SK-N-SH (cell line): ENCODE measurements at regions not wholly inside any gene's neighbourhood (a gene's known extent, or its start where the extent isn't known, plus 50 kb on each side); places are given as distances from the start of the nearest gene placed in this dataset.

ENCODE experiments used
- CTCF ChIA-PET: fragments of 300-600, 350-600 bp; formaldehyde crosslinking; extraction: SDS; loops from one replicate; lab custom pipeline; 2021; lab: Yijun Ruan, JAX
- POLR2A ChIA-PET: fragments of 350-600 bp; sonication (Branson Sonifier 250); formaldehyde crosslinking; extraction: SDS; loops from one replicate; lab custom pipeline; 2020; ENCODE audit warnings: antibody characterized with exemption, inconsistent platforms; lab: Yijun Ruan, JAX
- DNase-seq: peaks from one replicate; pipeline ENCODE4 v3.0.0; 2012
- H2AFZ ChIP-seq: fragments of 200-600 bp; sonication (generic); 2 replicates; pipeline ENCODE4 v1.8.1; 2016; ENCODE audit warnings: antibody characterized with exemption, mild to moderate bottlenecking, low read depth
- H3F3A ChIP-seq: fragments of 200-600 bp; sonication (generic); replicated peaks from 2 replicates; pipeline ENCODE3; 2016; ENCODE audit warnings: antibody characterized with exemption, mild to moderate bottlenecking; ENCODE audit not compliant: insufficient read depth
- H3K27ac ChIP-seq, 2 experiments: fragments of 200-500 bp in 1 of 2; fragments of 200-600 bp in 1 of 2; sonication (Bioruptor generic) in 1 of 2; sonication (generic), shearing (Covaris generic) in 1 of 2; 2 replicates each; pipeline versions ENCODE4 v1.5.1 to v1.6.1; 2014 to 2016; ENCODE audit warnings: low read depth in 2 of 2, inconsistent platforms in 1 of 2, low read length in 1 of 2, mild to moderate bottlenecking in 1 of 2, mixed read lengths in 1 of 2
- H3K27me3 ChIP-seq: fragments of 200-600 bp; sonication (generic), shearing (Covaris generic); 2 replicates; pipeline ENCODE4 v1.6.1; 2016; ENCODE audit warnings: mixed run types; ENCODE audit not compliant: insufficient read depth
- H3K36me3 ChIP-seq, 2 experiments: fragments of 200-500 bp in 1 of 2; fragments of 200-600 bp in 1 of 2; sonication (Bioruptor generic) in 1 of 2; sonication (generic) in 1 of 2; replicated peaks in 1 of 2; 2 replicates each; pipeline versions ENCODE3 to v1.5.1; 2014 to 2016; ENCODE audit warnings: low read length in 1 of 2, mild to moderate bottlenecking in 1 of 2; ENCODE audit not compliant: insufficient read depth in 2 of 2, control insufficient read depth in 1 of 2
- H3K4me1 ChIP-seq, 2 experiments: fragments of 200-500 bp in 1 of 2; fragments of 200-600 bp in 1 of 2; sonication (Bioruptor generic) in 1 of 2; sonication (generic), shearing (Covaris generic) in 1 of 2; 2 replicates each; pipeline versions ENCODE4 v1.5.1 to v1.6.1; 2014 to 2016; ENCODE audit warnings: low read depth in 1 of 2, low read length in 1 of 2, mixed run types in 1 of 2; ENCODE audit not compliant: insufficient read depth in 2 of 2, control insufficient read depth in 1 of 2
- H3K4me2 ChIP-seq: fragments of 200-600 bp; sonication (generic), shearing (Covaris generic); 2 replicates; pipeline ENCODE4 v1.6.1; 2017; ENCODE audit warnings: mixed run types
- H3K4me3 ChIP-seq, 2 experiments: fragments of 200-500 bp in 1 of 2; fragments of 200-600 bp in 1 of 2; sonication (Bioruptor generic) in 1 of 2; sonication (generic), shearing (Covaris generic) in 1 of 2; 2 replicates each; pipeline versions ENCODE4 v1.5.1 to v1.8.1; 2014 to 2016; ENCODE audit warnings: low read depth in 2 of 2, inconsistent platforms in 1 of 2, low read length in 1 of 2, mild to moderate bottlenecking in 1 of 2, mixed read lengths in 1 of 2, moderate library complexity in 1 of 2
- H3K79me2 ChIP-seq: fragments of 200-600 bp; sonication (generic); 2 replicates; pipeline ENCODE4 v1.8.1; 2017; ENCODE audit warnings: mild to moderate bottlenecking; ENCODE audit not compliant: insufficient read depth
- H3K9ac ChIP-seq: fragments of 200-600 bp; sonication (generic); 2 replicates; pipeline ENCODE4 v1.6.1; 2017; ENCODE audit warnings: mixed run types
- H3K9me2 ChIP-seq: fragments of 200-600 bp; sonication (generic); 2 replicates; pipeline ENCODE4 v1.6.1; 2017; ENCODE audit warnings: mixed run types
- H3K9me3 ChIP-seq: fragments of 200-600 bp; sonication (generic); 2 replicates; pipeline ENCODE4 v1.6.1; 2017; ENCODE audit warnings: mixed run types, mild to moderate bottlenecking, moderate library complexity
- H4K20me1 ChIP-seq: fragments of 200-600 bp; sonication (generic); 2 replicates; pipeline ENCODE4 v1.6.1; 2017; ENCODE audit warnings: mild to moderate bottlenecking, mixed run types; ENCODE audit not compliant: insufficient read depth
- CHD2 ChIP-seq: fragments of 150-350 bp; IDR thresholded peaks from 2 replicates; pipeline ENCODE4 v1.6.1; 2018; ENCODE audit warnings: low read length; ENCODE audit not compliant: partially characterized antibody
- ELF1 ChIP-seq: IDR thresholded peaks from 2 replicates; pipeline ENCODE4 v1.4.0; 2012
- FOSL2 ChIP-seq: IDR thresholded peaks from 2 replicates; pipeline ENCODE4 v1.4.0; 2012; ENCODE audit warnings: low read depth, mild to moderate bottlenecking, moderate library complexity, borderline replicate concordance
- FOXJ3 ChIP-seq: sonication (generic); formaldehyde crosslinking; IDR thresholded peaks from 2 replicates; pipeline ENCODE4 v1.5.1; 2020; ENCODE audit warnings: mild to moderate bottlenecking, missing genetic modification reagents
- FOXM1 ChIP-seq: IDR thresholded peaks from 2 replicates; pipeline ENCODE4 v1.4.0; 2012; ENCODE audit warnings: low read depth, mild to moderate bottlenecking
- GATA2 ChIP-seq: sonication (generic); formaldehyde crosslinking; IDR thresholded peaks from 2 replicates; pipeline ENCODE4 v1.5.0; 2020; ENCODE audit warnings: mild to moderate bottlenecking, missing genetic modification reagents
- JUND ChIP-seq: IDR thresholded peaks from 2 replicates; pipeline ENCODE4 v1.4.0; 2012
- MEF2A ChIP-seq: IDR thresholded peaks from 2 replicates; pipeline ENCODE4 v1.4.0; 2012; ENCODE audit warnings: low read depth, borderline replicate concordance
- MXI1 ChIP-seq: IDR thresholded peaks from 2 replicates; pipeline ENCODE4 v1.6.1; 2012; ENCODE audit warnings: mild to moderate bottlenecking, low read depth, low read length, improper control_type of control experiment
- NFIC ChIP-seq: IDR thresholded peaks from 2 replicates; pipeline ENCODE4 v1.4.0; 2012; ENCODE audit warnings: borderline replicate concordance
- NRF1 ChIP-seq: IDR thresholded peaks from 2 replicates; pipeline ENCODE4 v1.6.1; 2012; ENCODE audit warnings: low read depth, mild to moderate bottlenecking, low read length
- RCOR1 ChIP-seq: fragments of 150-350 bp; IDR thresholded peaks from 2 replicates; pipeline ENCODE4 v1.6.1; 2017; ENCODE audit warnings: antibody characterized with exemption, low read length
- RXRA ChIP-seq: IDR thresholded peaks from 2 replicates; pipeline ENCODE4 v1.4.0; 2012; ENCODE audit warnings: low read depth, mild to moderate bottlenecking, borderline replicate concordance
- SIN3A ChIP-seq: IDR thresholded peaks from 2 replicates; pipeline ENCODE4 v1.6.1; 2012; ENCODE audit warnings: low read depth, mild to moderate bottlenecking, low read length, moderate library complexity, borderline replicate concordance
- SMC3 ChIP-seq: IDR thresholded peaks from 2 replicates; pipeline ENCODE4 v1.6.1; 2012; ENCODE audit warnings: low read depth, low read length, improper control_type of control experiment
- YY1 ChIP-seq: IDR thresholded peaks from 2 replicates; pipeline ENCODE4 v1.4.0; 2012; ENCODE audit warnings: low read depth, mild to moderate bottlenecking
- WGBS: methylation state at CpG from one replicate; pipeline ENCODE4 v1.1.6; 2017; ENCODE audit warnings: low lambda C conversion rate; 5-methylcytosine and 5-hydroxymethylcytosine counted together
- TF ChIP-seq, protein P1 (sequence below): IDR thresholded peaks from 2 replicates; pipeline ENCODE4 v1.4.0; 2012; ENCODE audit warnings: low read depth, borderline replicate concordance
- TF ChIP-seq, protein P2 (sequence below): fragments of 150-350 bp; IDR thresholded peaks from 2 replicates; pipeline ENCODE4 v1.6.1; 2017; ENCODE audit warnings: antibody characterized with exemption, low read length, low read depth, borderline replicate concordance
- TF ChIP-seq, protein P3 (sequence below): fragments of 200-600 bp; sonication (generic); IDR thresholded peaks from 2 replicates; pipeline ENCODE4 v1.6.1; 2017; ENCODE audit warnings: antibody characterized with exemption, mild to moderate bottlenecking, moderate library complexity
- TF ChIP-seq, protein P4 (sequence below): IDR thresholded peaks from 2 replicates; pipeline ENCODE4 v1.4.0; 2012; ENCODE audit warnings: low read depth, borderline replicate concordance

DNA sequence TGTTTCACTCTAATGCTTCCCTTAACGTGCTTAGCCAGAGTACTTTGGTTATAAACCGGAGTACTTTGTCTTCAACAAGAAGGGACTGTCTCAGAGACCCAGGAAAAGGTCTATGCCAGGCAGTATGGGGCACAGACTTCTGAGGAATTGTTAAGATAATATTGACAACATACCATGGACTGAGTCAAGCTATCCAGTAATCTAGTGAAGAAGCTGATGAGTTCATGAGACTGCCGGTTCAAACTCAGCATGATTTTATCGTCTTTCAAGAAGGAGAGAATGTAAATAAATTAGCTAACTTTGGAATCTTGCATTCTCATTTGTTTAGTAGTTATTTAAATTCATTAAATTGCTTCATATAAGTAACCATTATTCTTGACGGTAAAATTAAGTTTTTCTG lies 546.1 kb downstream of the PPP4R3C start:
- no peaks in the 10 kb centered on the region for H3K36me3 ChIP-seq
- no peak overlapping the region for H3K27ac ChIP-seq
- H3K9me2 ChIP-seq, result no peaks in the 10 kb centered on the region
- no peak for DNase-seq
- 13% methylated on average over 5 of the region's 5 CpGs for WGBS
- no peak overlapping the region for H3K4me2 ChIP-seq
- H3K9ac ChIP-seq, result no peak overlapping the region
- no peak overlapping the region for H2AFZ ChIP-seq
- H4K20me1 ChIP-seq, result no peaks in the 10 kb centered on the region
- no peaks in the 10 kb centered on the region for H3K79me2 ChIP-seq
- ChIA-PET POLR2A (no interaction called here), CTCF (no interaction called here)
- H3F3A ChIP-seq, result no peaks in the 10 kb centered on the region
- no peak overlapping the region for H3K4me3 ChIP-seq
- H3K4me1 ChIP-seq, result no peaks in the 10 kb centered on the region; a peak in 1 of 4 replicates
- no peaks in the 10 kb centered on the region for H3K9me3 ChIP-seq
- TF ChIP-seq GATA2 (CRISPR knock-in tag) (no peak), MXI1 (no peak), ELF1 (no peak), SIN3A (no peak), NRF1 (no peak), RCOR1 (no peak), JUND (no peak), FOXM1 (no peak), NFIC (no peak), FOXJ3 (no peak), MEF2A (no peak), FOSL2 (no peak), SMC3 (no peak), YY1 (no peak), CHD2 (no peak), RXRA (no peak)
- TF ChIP-seq, protein P1, sequence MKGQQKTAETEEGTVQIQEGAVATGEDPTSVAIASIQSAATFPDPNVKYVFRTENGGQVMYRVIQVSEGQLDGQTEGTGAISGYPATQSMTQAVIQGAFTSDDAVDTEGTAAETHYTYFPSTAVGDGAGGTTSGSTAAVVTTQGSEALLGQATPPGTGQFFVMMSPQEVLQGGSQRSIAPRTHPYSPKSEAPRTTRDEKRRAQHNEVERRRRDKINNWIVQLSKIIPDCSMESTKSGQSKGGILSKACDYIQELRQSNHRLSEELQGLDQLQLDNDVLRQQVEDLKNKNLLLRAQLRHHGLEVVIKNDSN, result no peak
- TF ChIP-seq, protein P2, sequence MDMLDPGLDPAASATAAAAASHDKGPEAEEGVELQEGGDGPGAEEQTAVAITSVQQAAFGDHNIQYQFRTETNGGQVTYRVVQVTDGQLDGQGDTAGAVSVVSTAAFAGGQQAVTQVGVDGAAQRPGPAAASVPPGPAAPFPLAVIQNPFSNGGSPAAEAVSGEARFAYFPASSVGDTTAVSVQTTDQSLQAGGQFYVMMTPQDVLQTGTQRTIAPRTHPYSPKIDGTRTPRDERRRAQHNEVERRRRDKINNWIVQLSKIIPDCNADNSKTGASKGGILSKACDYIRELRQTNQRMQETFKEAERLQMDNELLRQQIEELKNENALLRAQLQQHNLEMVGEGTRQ, result no peak
- TF ChIP-seq, protein P3, sequence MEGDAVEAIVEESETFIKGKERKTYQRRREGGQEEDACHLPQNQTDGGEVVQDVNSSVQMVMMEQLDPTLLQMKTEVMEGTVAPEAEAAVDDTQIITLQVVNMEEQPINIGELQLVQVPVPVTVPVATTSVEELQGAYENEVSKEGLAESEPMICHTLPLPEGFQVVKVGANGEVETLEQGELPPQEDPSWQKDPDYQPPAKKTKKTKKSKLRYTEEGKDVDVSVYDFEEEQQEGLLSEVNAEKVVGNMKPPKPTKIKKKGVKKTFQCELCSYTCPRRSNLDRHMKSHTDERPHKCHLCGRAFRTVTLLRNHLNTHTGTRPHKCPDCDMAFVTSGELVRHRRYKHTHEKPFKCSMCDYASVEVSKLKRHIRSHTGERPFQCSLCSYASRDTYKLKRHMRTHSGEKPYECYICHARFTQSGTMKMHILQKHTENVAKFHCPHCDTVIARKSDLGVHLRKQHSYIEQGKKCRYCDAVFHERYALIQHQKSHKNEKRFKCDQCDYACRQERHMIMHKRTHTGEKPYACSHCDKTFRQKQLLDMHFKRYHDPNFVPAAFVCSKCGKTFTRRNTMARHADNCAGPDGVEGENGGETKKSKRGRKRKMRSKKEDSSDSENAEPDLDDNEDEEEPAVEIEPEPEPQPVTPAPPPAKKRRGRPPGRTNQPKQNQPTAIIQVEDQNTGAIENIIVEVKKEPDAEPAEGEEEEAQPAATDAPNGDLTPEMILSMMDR, result no peak
- TF ChIP-seq, protein P4, sequence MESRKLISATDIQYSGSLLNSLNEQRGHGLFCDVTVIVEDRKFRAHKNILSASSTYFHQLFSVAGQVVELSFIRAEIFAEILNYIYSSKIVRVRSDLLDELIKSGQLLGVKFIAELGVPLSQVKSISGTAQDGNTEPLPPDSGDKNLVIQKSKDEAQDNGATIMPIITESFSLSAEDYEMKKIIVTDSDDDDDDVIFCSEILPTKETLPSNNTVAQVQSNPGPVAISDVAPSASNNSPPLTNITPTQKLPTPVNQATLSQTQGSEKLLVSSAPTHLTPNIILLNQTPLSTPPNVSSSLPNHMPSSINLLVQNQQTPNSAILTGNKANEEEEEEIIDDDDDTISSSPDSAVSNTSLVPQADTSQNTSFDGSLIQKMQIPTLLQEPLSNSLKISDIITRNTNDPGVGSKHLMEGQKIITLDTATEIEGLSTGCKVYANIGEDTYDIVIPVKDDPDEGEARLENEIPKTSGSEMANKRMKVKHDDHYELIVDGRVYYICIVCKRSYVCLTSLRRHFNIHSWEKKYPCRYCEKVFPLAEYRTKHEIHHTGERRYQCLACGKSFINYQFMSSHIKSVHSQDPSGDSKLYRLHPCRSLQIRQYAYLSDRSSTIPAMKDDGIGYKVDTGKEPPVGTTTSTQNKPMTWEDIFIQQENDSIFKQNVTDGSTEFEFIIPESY, result no peak
- H3K27me3 ChIP-seq, result no peaks in the 10 kb centered on the region
